ENCODE measurements at regions not wholly inside any gene's neighbourhood (a gene's known extent, or its start where the extent isn't known, plus 50 kb on each side); places are given as distances from the start of the nearest gene placed in this dataset.

DNA sequence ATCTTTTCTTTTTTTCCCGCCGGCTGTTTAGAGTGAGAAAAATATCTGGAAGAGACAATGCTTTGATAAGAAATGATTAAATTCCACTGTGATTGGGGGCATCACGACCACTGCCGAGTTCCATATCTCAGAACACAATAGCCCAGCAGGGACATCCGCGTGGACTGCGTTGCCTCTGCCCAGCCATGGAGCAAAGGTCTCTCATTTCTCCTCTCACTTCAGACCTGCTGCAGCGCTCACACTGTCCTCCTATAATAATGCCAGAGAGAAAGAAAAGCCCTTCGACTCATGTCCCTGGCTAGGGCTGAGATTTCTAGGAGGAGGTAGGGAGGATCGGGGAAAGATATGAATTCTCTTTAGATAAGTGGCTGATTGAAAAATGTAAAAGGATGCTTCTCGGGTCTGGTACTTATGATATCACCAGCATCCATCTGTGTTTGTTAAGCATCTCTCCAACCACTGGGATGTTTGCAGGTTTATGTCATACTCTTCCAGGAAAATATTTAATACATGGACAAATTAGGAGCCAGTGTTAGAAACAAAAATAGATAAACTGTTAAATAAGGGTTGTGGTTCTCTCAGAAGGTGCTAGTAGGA is 472.9 kb upstream of the AKR1E2 start:
- Mint-ChIP-seq H3K27ac (ENCODE audit: unreplicated experiment) (no peak overlapping the region), H3K4me3 (ENCODE audit: unreplicated experiment) (no peak overlapping the region), H3K27me3 (ENCODE audit: unreplicated experiment) (no peaks in the 10 kb centered on the region), H3K4me1 (ENCODE audit: unreplicated experiment) (peaks cover 18% of the 10 kb centered on the region), H3K9me3 (ENCODE audit: unreplicated experiment) (no peaks in the 10 kb centered on the region), H3K36me3 (ENCODE audit: low read depth, unreplicated experiment) (no peaks in the 10 kb centered on the region)
- no peak for TF ChIP-seq CTCF (IDR thresholded peaks at IDR 0.05; ENCODE audit: unreplicated experiment)
- no peak for DNase-seq (ENCODE audit: low spot score)

DNA sequence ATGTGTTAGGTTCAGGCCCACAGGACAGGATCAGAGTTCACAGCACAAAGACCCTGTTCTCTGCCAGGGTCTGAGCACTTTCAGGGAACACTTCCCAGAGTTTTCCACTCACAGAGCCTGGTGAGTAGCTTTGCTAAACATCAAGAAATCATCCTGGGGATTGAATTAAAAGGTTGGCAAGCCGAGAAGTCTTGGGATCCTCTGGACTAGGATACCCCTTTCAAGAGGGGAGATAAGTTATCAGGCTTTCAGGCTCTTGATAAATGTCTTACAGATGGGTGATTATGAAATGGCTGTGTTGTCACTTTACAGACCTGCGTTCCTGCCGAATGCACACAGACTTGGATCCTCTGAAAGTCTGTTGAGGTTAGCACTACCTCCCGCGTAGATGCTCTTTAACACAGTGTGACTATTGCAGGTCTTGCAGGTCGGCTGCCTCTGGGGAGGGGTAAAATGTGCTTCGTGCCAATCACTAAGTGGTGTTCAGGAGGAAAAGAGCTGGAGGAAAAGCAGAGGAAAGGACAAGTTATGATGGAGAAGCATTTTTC is 473.5 kb upstream of the AKR1E2 start:
- Mint-ChIP-seq H3K27ac (ENCODE audit: unreplicated experiment) (no peak overlapping the region), H3K4me1 (ENCODE audit: unreplicated experiment) (peaks cover 18% of the 10 kb centered on the region), H3K4me3 (ENCODE audit: unreplicated experiment) (no peak overlapping the region), H3K27me3 (ENCODE audit: unreplicated experiment) (no peaks in the 10 kb centered on the region), H3K9me3 (ENCODE audit: unreplicated experiment) (no peaks in the 10 kb centered on the region), H3K36me3 (ENCODE audit: low read depth, unreplicated experiment) (no peaks in the 10 kb centered on the region)
- DNase-seq (ENCODE audit: low spot score): no peak
- TF ChIP-seq CTCF (IDR thresholded peaks at IDR 0.05; ENCODE audit: unreplicated experiment): no peak

DNA sequence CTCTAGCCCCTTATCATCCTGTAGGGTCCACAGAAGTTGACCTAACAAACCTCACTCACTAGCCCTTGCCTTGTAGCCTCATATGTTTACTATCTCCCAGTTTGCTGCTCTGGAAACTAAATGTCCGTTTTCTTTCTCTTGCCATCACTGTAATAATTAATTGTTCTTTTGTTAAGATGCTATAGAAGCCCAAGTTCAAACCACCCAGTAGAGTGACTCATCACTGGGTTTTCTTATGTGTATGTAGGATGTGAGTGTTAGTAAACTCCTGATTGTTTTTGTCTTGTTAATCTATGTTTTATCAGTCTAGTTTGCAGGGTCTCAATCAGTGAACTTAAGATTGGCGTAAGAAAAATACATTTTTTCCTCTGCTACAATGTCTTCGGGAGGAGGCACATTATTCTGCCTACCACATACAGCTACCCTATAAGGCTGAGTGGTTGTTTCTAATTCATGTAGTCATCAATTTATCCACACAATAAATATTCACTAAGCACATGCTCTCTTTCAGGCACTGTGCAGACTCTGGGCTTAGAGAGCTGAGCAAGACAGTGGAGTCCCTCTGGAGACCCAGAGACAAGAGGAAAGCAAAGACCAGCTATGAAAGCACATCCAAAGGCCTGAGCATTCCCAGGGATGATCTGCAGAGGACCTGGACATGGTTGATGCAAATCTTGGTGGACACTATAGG is 474.1 kb upstream of the AKR1E2 start:
- Mint-ChIP-seq H3K4me1 (ENCODE audit: unreplicated experiment) (peaks cover 18% of the 10 kb centered on the region), H3K4me3 (ENCODE audit: unreplicated experiment) (no peak overlapping the region), H3K27ac (ENCODE audit: unreplicated experiment) (no peak overlapping the region), H3K9me3 (ENCODE audit: unreplicated experiment) (no peaks in the 10 kb centered on the region), H3K27me3 (ENCODE audit: unreplicated experiment) (no peaks in the 10 kb centered on the region), H3K36me3 (ENCODE audit: low read depth, unreplicated experiment) (no peaks in the 10 kb centered on the region)
- TF ChIP-seq CTCF (IDR thresholded peaks at IDR 0.05; ENCODE audit: unreplicated experiment): no peak
- no peak for DNase-seq (ENCODE audit: low spot score)

- TF ChIP-seq CTCF (IDR thresholded peaks at IDR 0.05; ENCODE audit: unreplicated experiment): no peak
- no peaks in the 10 kb centered on the region for H3K9me3 Mint-ChIP-seq (ENCODE audit: unreplicated experiment)
- H3K4me1 Mint-ChIP-seq (ENCODE audit: unreplicated experiment): peaks cover 12% of the 10 kb centered on the region
- DNase-seq (ENCODE audit: low spot score): no peak
- no peak overlapping the region for H3K27ac Mint-ChIP-seq (ENCODE audit: unreplicated experiment)
- no peaks in the 10 kb centered on the region for H3K27me3 Mint-ChIP-seq (ENCODE audit: unreplicated experiment)
- H3K4me3 Mint-ChIP-seq (ENCODE audit: unreplicated experiment): no peak overlapping the region
- no peaks in the 10 kb centered on the region for H3K36me3 Mint-ChIP-seq (ENCODE audit: low read depth, unreplicated experiment)
These were observed 478.6 kb upstream of the AKR1E2 start for GRCh38 chr10:4347397-4347796.

Data from endothelial cell (in vitro differentiated cells).